Fibroblast of lung (primary cell): ENCODE measurements at regions not wholly inside any gene's neighbourhood (a gene's known extent, or its start where the extent isn't known, plus 50 kb on each side); places are given as distances from the start of the nearest gene placed in this dataset.

Source experiments
- DNase-seq, 2 donors: peaks; one replicate each; pipeline versions ENCODE4 v3.0.0 to v3.0.0-alpha.2; 2010; ENCODE audit warnings: low read depth in 2 of 2
- H2AFZ ChIP-seq: 2 replicates; pipeline ENCODE4 v1.5.1; 2012; ENCODE audit warnings: low read length, control low read depth, inconsistent platforms
- H3K27ac ChIP-seq: 2 replicates; pipeline ENCODE4 v1.5.1; 2011; ENCODE audit warnings: low read length, control low read depth; ENCODE audit not compliant: insufficient read depth
- H3K27me3 ChIP-seq: 2 replicates; pipeline ENCODE4 v1.5.1; 2011; ENCODE audit warnings: mild to moderate bottlenecking, low read length; ENCODE audit not compliant: control insufficient read depth, insufficient read depth
- H3K36me3 ChIP-seq: 2 replicates; pipeline ENCODE4 v1.5.1; 2011; ENCODE audit warnings: low read length; ENCODE audit not compliant: control insufficient read depth, insufficient read depth
- H3K4me1 ChIP-seq: 2 replicates; pipeline ENCODE4 v1.5.1; 2011; ENCODE audit warnings: low read length; ENCODE audit not compliant: control insufficient read depth, insufficient read depth; ENCODE audit errors: extremely low read depth
- H3K4me2 ChIP-seq: 2 replicates; pipeline ENCODE4 v1.5.1; 2011; ENCODE audit warnings: low read length, control low read depth; ENCODE audit not compliant: insufficient read depth; ENCODE audit errors: extremely low read depth
- H3K4me3 ChIP-seq, 4 experiments: fragments of 200-600 bp in 1 of 4; sonication (generic) in 1 of 4; replicated peaks in 1 of 4; 2 replicates each; pipeline ENCODE4 v1.5.1; 2011 to 2016; ENCODE audit warnings: low read length in 4 of 4, low read depth in 3 of 4, mild to moderate bottlenecking in 3 of 4, control low read depth in 2 of 4, inconsistent platforms in 1 of 4, mixed read lengths in 1 of 4; ENCODE audit not compliant: insufficient read depth in 1 of 4; ENCODE audit errors: control extremely low read depth in 1 of 4
- H3K79me2 ChIP-seq: 2 replicates; pipeline ENCODE4 v1.5.1; 2012; ENCODE audit warnings: mild to moderate bottlenecking, low read length, inconsistent platforms; ENCODE audit not compliant: control insufficient read depth, insufficient read depth
- H3K9ac ChIP-seq: 2 replicates; pipeline ENCODE4 v1.5.1; 2011; ENCODE audit warnings: mild to moderate bottlenecking, low read length, control low read depth; ENCODE audit not compliant: insufficient read depth
- H3K9me3 ChIP-seq: 2 replicates; pipeline ENCODE4 v1.5.1; 2012; ENCODE audit warnings: low read depth, low read length; ENCODE audit not compliant: control insufficient read depth, insufficient read depth
- H4K20me1 ChIP-seq: 2 replicates; pipeline ENCODE4 v1.5.1; 2011; ENCODE audit warnings: low read length; ENCODE audit not compliant: control insufficient read depth, insufficient read depth; ENCODE audit errors: extremely low read depth
- EZH2 ChIP-seq: IDR thresholded peaks from 2 replicates; pipeline ENCODE4 v1.5.1; 2012; ENCODE audit warnings: low read length, control low read depth, mild to moderate bottlenecking; ENCODE audit errors: missing control alignments
- TF ChIP-seq, protein P1 (sequence below), 2 donors: IDR thresholded peaks in 1 of 2; conservative IDR thresholded peaks in 1 of 2; 1 replicate in 1 of 2; 2 replicates in 1 of 2; pipeline ENCODE4 v1.5.1; 2011 to 2012; ENCODE audit warnings: low read length in 2 of 2, control low read depth in 1 of 2, inconsistent platforms in 1 of 2, low read depth in 1 of 2, mild to moderate bottlenecking in 1 of 2

DNA sequence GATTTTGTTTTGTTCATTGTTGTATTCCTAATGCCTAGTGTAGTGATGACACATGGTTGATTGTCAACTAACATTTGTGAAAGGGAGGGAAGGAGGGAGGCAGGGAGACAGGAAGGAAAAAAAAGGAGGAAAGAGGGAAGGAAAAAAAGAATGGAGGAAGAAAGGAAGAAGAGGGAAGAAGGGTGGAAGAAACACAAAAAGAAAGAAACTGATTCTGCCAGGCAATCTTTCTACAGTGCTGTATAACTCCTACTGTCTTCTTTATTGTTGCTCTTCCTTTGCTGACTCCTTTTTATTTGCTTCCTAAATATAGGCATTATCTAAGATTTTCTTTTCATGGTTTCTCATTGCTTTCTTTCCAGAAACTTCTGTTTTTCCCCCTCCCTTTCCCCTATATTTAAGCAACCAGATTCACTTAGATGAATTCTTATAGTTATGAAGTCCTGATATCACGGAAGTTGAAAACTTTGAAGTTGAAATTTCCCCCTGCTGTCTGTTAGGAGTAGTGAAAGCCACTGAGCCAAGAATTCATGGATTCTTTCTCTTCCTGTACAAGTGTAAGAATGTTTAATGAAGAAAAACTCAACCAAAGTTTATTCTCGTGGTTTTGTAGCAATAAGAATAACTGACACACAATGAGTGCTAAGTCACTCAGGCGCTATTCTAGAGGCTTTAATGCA, 305.1 kb upstream of the FSHR start:
- Histone ChIP-seq H3K4me1 (no peaks in the 10 kb centered on the region), H3K79me2 (no peaks in the 10 kb centered on the region), H3K9me3 (no peaks in the 10 kb centered on the region), H2AFZ (no peak overlapping the region), H3K9ac (no peak overlapping the region), H3K4me2 (no peak overlapping the region), H4K20me1 (no peaks in the 10 kb centered on the region), H3K27me3 (no peaks in the 10 kb centered on the region), H3K36me3 (no peaks in the 10 kb centered on the region), H3K4me3 (no peak overlapping the region), H3K27ac (no peak overlapping the region)
- TF ChIP-seq, protein P1, sequence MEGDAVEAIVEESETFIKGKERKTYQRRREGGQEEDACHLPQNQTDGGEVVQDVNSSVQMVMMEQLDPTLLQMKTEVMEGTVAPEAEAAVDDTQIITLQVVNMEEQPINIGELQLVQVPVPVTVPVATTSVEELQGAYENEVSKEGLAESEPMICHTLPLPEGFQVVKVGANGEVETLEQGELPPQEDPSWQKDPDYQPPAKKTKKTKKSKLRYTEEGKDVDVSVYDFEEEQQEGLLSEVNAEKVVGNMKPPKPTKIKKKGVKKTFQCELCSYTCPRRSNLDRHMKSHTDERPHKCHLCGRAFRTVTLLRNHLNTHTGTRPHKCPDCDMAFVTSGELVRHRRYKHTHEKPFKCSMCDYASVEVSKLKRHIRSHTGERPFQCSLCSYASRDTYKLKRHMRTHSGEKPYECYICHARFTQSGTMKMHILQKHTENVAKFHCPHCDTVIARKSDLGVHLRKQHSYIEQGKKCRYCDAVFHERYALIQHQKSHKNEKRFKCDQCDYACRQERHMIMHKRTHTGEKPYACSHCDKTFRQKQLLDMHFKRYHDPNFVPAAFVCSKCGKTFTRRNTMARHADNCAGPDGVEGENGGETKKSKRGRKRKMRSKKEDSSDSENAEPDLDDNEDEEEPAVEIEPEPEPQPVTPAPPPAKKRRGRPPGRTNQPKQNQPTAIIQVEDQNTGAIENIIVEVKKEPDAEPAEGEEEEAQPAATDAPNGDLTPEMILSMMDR (conservative IDR thresholded peaks at IDR 0.05 in 1 of 2, IDR thresholded peaks at IDR 0.05 in 1 of 2; ENCODE audit: low read depth in 1 of 2, low read length in 2 of 2): no peak
- TF ChIP-seq EZH2: no peak
- no peak for DNase-seq

DNA sequence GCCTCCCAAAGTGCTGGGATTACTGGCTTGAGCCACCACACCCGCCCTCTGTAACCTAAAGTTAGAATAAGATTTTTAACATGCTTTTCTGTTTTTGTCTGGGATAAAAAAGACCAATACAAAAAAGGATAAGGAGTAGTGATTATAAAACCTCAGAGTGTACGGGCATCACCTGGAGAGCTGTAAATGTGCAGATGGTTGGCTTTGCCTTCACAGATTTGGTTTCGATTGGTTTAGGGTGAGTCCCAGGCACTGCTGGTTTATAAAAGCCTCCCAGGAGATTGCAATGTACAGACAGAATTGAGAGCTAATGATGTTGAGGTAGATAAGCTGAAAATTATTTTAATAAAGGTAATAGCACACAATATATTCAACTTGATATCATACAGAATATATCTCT, 289.7 kb upstream of the FSHR start:
- H2AFZ ChIP-seq: no peak overlapping the region
- no peak overlapping the region for H3K9ac ChIP-seq
- H3K4me3 ChIP-seq: no peak overlapping the region
- DNase-seq: no peak
- no peaks in the 10 kb centered on the region for H3K4me1 ChIP-seq
- H3K27ac ChIP-seq: no peak overlapping the region
- H3K4me2 ChIP-seq: no peak overlapping the region
- H3K79me2 ChIP-seq: no peaks in the 10 kb centered on the region
- no peak for TF ChIP-seq EZH2
- no peaks in the 10 kb centered on the region for H3K27me3 ChIP-seq
- H4K20me1 ChIP-seq: no peaks in the 10 kb centered on the region
- no peaks in the 10 kb centered on the region for H3K36me3 ChIP-seq
- no peaks in the 10 kb centered on the region for H3K9me3 ChIP-seq

DNA sequence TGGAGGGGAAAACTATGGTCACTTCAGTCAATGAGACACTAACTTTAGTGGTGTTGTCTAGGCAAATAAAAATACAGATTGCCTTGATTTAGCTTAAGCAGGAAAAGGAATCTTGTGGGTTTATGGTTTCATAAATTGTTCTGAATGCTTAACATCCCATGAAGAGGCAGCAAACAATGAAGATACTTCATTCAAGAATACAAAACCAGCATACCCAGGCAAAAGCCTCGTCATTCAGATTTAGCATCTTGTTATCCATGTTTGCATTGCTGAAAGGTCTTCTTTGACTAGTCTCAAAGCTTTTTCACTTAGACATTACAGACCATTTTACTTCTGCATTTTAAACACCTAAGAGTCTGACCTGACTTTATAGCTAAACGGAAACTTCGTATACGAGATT, 272.7 kb upstream of the FSHR start:
- H3K27ac ChIP-seq: no peak overlapping the region
- H3K4me2 ChIP-seq: no peak overlapping the region
- no peaks in the 10 kb centered on the region for H3K79me2 ChIP-seq
- H3K36me3 ChIP-seq: no peaks in the 10 kb centered on the region
- H4K20me1 ChIP-seq: no peaks in the 10 kb centered on the region
- no peak overlapping the region for H3K4me3 ChIP-seq
- no peaks in the 10 kb centered on the region for H3K27me3 ChIP-seq
- DNase-seq: no peak
- H2AFZ ChIP-seq: no peak overlapping the region
- no peaks in the 10 kb centered on the region for H3K9me3 ChIP-seq
- H3K4me1 ChIP-seq: no peaks in the 10 kb centered on the region
- H3K9ac ChIP-seq: no peak overlapping the region
- no peak for TF ChIP-seq EZH2
- TF ChIP-seq, protein P1 (conservative IDR thresholded peaks at IDR 0.05 in 1 of 2, IDR thresholded peaks at IDR 0.05 in 1 of 2; ENCODE audit: low read depth in 1 of 2, low read length in 2 of 2): no peak
